ENCODE measurements at regions not wholly inside any gene's neighbourhood (a gene's known extent, or its start where the extent isn't known, plus 50 kb on each side); places are given as distances from the start of the nearest gene placed in this dataset.

DNA sequence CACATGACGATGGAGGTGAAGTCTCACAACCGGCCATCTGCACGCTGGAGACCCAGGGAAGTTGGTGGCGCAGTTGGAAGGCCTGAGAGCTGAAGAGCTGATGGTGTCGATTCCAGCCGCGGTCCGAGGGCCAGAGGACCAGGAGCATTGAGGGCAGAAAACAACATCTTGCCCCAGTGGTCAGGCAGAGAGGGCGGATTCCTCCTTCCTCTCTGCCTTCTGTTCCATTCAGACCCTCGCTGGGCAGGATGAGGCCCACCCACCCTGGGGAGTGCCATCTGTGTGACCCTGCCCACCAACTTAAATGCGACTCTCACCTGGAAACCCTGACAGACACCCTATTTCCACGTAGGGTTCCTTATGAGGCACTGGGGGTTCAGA is 120.7 kb upstream of the PMEPA1 start:
- H3K79me2 ChIP-seq (ENCODE audit: insufficient read depth, low read depth, low read length) = no peaks in the 10 kb centered on the region
- H4K20me1 ChIP-seq (ENCODE audit: insufficient read depth, low read length) = no peaks in the 10 kb centered on the region
- H3K36me3 ChIP-seq (ENCODE audit: insufficient read depth, low read length) = no peaks in the 10 kb centered on the region
- no peak overlapping the region for H2AFZ ChIP-seq (ENCODE audit: low read length)
- BruUV-seq (replicated peaks) = no TSS peak
- no peaks in the 10 kb centered on the region for H3K9me2 ChIP-seq (ENCODE audit: insufficient read depth, low read length)
- H3K9me3 ChIP-seq (ENCODE audit: low read length) = no peaks in the 10 kb centered on the region
- no peak overlapping the region for H3K4me2 ChIP-seq (ENCODE audit: low read length)
- H3K4me3 ChIP-seq (ENCODE audit: low read depth, low read length, poor library complexity, severe bottlenecking) = no peak overlapping the region
- CTCF ChIA-PET (ENCODE audit: unreplicated experiment) = no interaction called here
- no peak overlapping the region for H3K27ac ChIP-seq (ENCODE audit: low read depth, low read length, poor library complexity, severe bottlenecking)
- POLR2A ChIA-PET = no interaction called here
- TF ChIP-seq, protein P1, sequence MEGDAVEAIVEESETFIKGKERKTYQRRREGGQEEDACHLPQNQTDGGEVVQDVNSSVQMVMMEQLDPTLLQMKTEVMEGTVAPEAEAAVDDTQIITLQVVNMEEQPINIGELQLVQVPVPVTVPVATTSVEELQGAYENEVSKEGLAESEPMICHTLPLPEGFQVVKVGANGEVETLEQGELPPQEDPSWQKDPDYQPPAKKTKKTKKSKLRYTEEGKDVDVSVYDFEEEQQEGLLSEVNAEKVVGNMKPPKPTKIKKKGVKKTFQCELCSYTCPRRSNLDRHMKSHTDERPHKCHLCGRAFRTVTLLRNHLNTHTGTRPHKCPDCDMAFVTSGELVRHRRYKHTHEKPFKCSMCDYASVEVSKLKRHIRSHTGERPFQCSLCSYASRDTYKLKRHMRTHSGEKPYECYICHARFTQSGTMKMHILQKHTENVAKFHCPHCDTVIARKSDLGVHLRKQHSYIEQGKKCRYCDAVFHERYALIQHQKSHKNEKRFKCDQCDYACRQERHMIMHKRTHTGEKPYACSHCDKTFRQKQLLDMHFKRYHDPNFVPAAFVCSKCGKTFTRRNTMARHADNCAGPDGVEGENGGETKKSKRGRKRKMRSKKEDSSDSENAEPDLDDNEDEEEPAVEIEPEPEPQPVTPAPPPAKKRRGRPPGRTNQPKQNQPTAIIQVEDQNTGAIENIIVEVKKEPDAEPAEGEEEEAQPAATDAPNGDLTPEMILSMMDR (conservative IDR thresholded peaks at IDR 0.05; ENCODE audit: low read length) = no peak
- intact Hi-C loops (cut with micrococcal nuclease; ENCODE audit: unreplicated experiment) = no loop called here
- no peak for DNase-seq (ENCODE audit: low spot score)
- H3K4me1 ChIP-seq (ENCODE audit: insufficient read depth, low read length, poor library complexity, severe bottlenecking) = no peaks in the 10 kb centered on the region

DNA sequence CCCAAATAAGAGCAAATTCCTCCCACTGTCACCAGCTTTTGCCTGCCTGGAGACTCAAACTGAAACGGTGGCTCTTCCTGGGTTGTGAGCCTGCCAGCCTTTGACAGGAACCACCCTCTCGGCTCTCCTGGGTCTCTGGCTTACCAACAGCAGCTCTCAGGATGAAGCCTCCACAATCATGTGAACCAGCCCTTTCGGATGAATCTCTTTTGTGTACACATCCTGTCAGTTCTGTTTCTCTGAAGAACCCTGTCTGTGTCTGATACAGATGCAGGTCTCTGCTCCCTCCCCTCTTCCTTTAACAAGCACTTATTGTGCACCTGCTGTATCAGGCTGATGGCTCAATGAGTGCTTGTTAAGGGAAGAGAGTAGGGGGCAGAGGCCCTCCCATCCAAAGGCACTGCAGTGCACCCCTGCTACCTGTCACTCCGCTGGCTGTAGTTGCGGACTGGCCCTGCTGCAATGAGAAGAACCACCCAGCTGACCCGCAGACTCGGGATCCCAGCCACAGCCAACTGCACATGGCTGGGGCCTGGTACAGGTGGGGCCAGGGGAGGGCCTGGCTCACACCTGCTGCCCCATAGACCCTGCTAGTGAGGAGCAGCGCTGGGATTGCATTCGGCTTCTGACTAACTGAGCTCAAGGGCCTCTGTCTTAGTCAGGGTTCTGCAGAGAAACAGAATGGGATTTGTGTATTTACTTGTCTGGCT is 120.1 kb upstream of the PMEPA1 start:
- Histone ChIP-seq H4K20me1 (ENCODE audit: insufficient read depth, low read length) (no peaks in the 10 kb centered on the region), H3K4me1 (ENCODE audit: insufficient read depth, low read length, poor library complexity, severe bottlenecking) (no peaks in the 10 kb centered on the region), H3K79me2 (ENCODE audit: insufficient read depth, low read depth, low read length) (no peaks in the 10 kb centered on the region), H3K9me2 (ENCODE audit: insufficient read depth, low read length) (no peaks in the 10 kb centered on the region), H3K27ac (ENCODE audit: low read depth, low read length, poor library complexity, severe bottlenecking) (no peak overlapping the region), H2AFZ (ENCODE audit: low read length) (no peak overlapping the region), H3K9me3 (ENCODE audit: low read length) (no peaks in the 10 kb centered on the region), H3K4me2 (ENCODE audit: low read length) (no peak overlapping the region), H3K36me3 (ENCODE audit: insufficient read depth, low read length) (no peaks in the 10 kb centered on the region), H3K4me3 (ENCODE audit: low read depth, low read length, poor library complexity, severe bottlenecking) (no peak overlapping the region)
- POLR2A ChIA-PET = no interaction called here
- CTCF ChIA-PET (ENCODE audit: unreplicated experiment) = no interaction called here
- BruUV-seq (replicated peaks) = no TSS peak
- DNase-seq (ENCODE audit: low spot score) = no peak
- no peak for TF ChIP-seq EZH2phosphoT487 (IDR thresholded peaks at IDR 0.05; ENCODE audit: borderline replicate concordance, low read depth, low read length)
- TF ChIP-seq, protein P1 (conservative IDR thresholded peaks at IDR 0.05; ENCODE audit: low read length) = no peak
- intact Hi-C loops (cut with micrococcal nuclease; ENCODE audit: unreplicated experiment) = no loop called here

DNA sequence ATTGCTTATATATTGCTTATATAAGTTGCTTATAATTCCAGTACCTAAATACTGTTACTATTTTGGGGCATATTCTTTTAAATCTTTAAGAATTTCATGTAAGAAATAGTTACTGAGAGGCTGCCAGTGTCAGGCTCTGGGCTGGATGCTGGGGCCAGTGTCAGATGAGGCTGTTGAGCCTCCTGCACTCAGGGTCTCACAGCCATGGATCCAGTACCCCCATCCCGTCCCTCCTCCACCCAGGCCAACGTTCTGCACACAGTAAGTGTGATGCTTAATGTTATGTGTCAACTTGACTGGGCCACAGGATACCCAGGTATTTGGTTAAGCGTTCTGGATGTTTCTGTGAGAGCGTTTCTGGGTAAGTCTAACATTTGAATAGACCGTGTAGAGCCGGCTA is 119.5 kb upstream of the PMEPA1 start:
- Histone ChIP-seq H3K4me1 (ENCODE audit: insufficient read depth, low read length, poor library complexity, severe bottlenecking) (no peaks in the 10 kb centered on the region), H3K9me2 (ENCODE audit: insufficient read depth, low read length) (no peaks in the 10 kb centered on the region), H3K4me2 (ENCODE audit: low read length) (no peak overlapping the region), H3K79me2 (ENCODE audit: insufficient read depth, low read depth, low read length) (no peaks in the 10 kb centered on the region), H3K27ac (ENCODE audit: low read depth, low read length, poor library complexity, severe bottlenecking) (no peak overlapping the region), H3K9me3 (ENCODE audit: low read length) (no peaks in the 10 kb centered on the region), H3K36me3 (ENCODE audit: insufficient read depth, low read length) (no peaks in the 10 kb centered on the region), H3K4me3 (ENCODE audit: low read depth, low read length, poor library complexity, severe bottlenecking) (no peak overlapping the region), H4K20me1 (ENCODE audit: insufficient read depth, low read length) (no peaks in the 10 kb centered on the region), H2AFZ (ENCODE audit: low read length) (no peak overlapping the region)
- no peak for TF ChIP-seq EZH2phosphoT487 (IDR thresholded peaks at IDR 0.05; ENCODE audit: borderline replicate concordance, low read depth, low read length)
- TF ChIP-seq, protein P1 (conservative IDR thresholded peaks at IDR 0.05; ENCODE audit: low read length) = no peak
- intact Hi-C loops (cut with micrococcal nuclease; ENCODE audit: unreplicated experiment) = no loop called here
- ChIA-PET CTCF (ENCODE audit: unreplicated experiment) (no interaction called here), POLR2A (no interaction called here)
- no peak for DNase-seq (ENCODE audit: low spot score)
- no TSS peak for BruUV-seq (replicated peaks)

All from OCI-LY7 (cell line).